ENCODE measurements at regions not wholly inside any gene's neighbourhood (a gene's known extent, or its start where the extent isn't known, plus 50 kb on each side); places are given as distances from the start of the nearest gene placed in this dataset.
"Not testable (repeated sequence)": the region's sequence is repeated elsewhere in the genome, so short reads cannot be mapped to it uniquely, and the experiment has no call there.

DNA sequence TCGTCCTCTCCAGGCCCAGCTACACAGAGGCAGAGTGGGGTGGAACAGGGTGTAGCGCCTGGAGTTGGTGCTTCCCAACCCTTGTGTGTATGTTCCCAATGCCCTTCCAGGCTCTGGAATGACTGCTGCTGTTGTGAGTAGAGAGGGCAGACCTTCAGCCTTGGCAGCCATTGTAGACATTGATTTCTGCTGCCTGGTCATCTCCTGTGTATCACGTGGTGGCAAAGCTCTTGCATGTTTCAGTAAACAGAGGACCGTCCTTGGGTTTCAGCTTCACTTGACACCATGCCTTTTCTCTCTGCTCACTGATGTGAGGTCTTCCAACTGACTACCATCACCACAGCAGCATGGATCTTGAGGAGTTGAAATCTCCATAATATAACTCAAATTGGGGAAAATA lies 397.9 kb downstream of the COG6 start:
- no peak for FAIRE-seq

DNA sequence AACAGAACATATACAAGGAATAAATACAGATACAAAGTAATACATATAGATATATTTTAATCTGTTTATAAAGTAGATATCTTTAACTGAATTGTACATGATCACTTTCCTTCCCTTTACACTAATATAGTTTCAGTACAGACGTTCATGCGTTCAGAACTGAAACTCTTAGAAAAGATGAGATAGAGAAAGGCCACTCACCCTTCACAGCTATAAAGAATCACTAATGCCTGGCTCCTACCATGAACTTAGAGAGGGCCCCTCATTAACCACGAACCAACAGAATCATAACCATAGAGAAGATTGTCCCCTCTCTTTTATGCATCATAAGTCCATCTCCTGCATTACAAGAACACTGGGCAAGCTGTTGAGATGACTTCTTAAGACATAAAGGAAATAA lies 399.0 kb downstream of the COG6 start:
- FAIRE-seq, result not testable (repeated sequence)

DNA sequence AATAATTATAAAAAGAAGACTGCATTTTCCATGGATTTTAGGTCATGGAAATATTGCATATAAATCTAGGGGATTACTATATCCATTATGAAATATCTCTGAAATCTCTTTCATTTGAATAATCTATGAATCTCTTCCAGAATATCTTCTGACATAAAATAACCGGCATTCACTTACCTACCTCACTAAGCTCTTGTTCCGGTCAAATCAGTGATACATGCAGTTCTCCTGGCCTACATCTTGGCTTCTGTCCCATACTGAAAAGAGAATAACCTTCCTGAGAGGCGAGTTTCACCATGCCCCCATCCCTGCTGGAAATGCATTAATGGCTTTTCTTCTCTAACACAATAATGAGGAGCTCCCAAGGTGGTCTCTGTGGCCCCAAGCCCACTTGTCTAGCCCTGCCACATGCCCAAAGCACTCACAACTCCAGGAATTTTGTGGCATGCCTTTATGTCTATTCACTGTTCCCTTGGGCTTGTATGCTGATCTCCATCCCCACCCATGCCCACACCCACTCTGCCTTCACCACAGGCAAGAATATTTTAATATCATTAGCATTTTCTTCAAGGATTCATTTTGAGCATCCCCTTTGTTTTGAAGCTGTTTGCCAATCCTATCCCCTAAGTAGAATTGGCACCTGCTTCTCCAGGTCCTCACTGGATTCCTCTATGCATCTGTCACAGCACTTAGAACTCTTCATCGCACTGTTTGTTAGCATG lies 401.6 kb downstream of the COG6 start:
- FAIRE-seq, result no peak

DNA sequence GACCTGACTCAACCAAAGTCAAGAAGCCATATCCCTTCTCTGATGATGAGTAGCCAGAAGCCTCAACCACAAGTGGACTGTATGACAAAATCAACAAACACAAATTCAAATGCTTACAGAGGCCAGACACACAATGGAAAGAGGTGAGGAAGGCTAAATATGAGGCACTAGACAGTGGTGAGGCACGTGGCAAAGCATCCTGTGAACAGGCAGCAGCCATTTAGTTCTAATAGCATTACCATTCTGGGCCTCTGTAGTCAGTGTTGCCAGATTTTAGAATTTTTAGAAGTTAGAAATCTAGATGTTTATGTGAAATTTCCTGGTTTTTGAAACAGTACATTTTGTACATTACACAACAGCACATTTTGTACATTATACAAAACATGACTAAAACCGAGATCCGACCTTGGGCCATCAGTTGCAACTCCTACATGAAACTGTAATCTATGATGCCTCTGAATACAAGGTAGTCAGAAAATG lies 403.3 kb downstream of the COG6 start:
- FAIRE-seq, result no peak

DNA sequence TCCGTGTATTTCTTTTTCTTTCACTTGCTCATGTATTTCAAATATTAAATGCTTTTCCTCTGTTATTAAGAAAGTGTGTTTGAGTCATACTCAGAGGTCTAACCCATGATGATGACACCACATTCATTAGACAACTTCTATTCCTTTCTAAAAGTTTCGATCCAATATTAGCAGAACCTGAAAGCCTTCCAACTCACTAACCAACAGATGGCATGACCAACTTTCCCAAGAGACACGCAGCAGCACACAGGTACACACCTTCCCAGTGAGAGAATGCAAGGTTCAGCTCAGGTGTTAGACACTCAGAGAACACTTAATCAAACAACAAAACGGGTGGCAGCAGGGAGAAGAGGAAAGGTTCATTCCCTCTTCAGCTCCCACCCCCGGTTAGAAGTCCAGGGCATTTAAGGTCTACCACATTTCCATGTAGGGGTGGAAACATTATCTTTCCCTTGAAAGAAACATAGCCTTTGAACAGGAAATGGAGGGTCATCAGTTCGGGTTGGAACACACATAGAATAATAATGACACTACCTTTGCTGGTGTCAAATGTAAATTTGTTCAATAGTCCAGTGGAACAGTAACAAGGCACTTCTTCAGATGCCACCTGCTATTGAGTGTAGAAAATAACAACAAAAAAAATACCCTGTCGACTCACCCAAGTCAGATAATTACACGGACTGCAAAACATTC lies 404.2 kb downstream of the COG6 start:
- no peak for FAIRE-seq

DNA sequence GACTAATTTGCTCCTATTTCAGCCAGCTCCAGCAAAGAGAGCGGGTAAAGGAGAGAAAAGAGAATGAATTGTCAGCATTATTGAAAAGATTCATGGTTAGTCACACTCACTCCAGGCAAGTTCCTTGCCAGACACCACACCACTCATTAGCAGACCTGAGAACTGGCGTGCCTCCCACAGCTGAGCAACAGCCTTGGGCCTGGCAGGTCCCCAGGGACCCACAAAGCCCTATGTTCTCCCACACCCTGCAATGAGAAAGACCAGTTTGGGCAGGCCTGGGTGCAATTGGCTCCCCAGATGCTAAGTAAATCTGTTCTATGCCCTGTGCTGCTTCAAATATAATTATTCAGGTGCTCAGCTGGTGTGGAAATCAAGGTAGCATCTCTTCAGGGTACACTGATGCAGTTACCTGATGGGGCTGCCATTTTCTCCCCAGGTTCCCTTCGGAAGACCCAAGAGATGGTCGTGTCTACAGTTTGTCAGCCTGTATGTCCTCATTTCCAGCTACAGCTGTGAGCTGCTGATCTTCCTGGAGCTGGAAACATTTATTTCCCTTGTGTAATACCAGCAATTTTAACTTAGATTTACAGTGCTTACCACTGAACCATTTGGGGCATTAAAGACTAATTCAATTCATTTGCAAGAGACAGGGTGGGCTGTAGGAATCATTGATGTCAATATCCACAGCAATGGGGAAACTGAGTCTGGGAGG lies 405.0 kb downstream of the COG6 start:
- FAIRE-seq, result no peak

DNA sequence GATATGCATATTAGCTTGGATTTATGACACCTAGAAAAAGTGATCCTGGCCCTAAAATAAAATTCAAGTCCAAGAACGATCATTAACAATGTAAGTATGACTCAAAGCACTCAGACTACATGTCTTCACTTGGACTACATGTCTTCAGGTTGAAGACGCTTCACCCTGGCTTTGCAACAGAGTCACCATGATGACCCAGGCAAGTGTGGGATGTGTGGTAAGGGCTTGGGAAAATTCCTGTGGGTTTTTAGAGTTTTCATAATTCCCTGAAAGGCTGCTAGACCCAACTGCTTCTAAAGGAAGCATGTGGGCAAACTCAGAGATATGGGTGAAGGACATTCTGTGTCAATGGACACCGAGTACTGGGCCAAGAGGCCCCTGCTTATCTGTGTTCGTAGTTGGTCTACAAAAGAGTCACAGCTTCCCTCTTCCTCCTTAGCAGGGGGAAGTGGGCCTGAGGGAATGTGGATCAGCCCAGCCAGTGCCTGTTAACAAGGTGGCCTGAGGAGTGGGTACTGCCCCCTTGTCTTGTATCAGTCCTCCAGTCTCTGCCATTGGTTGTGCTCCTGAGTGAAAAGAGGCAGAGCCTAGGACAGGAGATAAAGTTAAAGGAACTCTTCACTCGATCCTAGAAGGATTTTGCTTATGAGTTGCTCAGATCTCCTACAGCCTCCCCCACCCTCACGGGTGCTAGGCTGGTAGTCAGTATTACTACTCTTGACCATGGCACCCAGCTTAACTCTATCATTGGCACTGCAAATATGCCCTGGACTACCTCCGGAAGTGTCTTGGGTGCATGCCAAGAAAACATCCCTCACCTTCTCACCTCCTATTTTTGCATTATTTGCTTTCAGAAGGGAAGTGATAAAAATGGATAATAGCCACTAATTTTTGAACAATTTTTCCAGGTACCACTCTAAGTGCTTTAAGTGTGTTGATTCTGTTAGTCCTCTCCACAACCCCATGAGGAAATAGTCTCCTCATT lies 406.3 kb downstream of the COG6 start:
- no peak for FAIRE-seq

DNA sequence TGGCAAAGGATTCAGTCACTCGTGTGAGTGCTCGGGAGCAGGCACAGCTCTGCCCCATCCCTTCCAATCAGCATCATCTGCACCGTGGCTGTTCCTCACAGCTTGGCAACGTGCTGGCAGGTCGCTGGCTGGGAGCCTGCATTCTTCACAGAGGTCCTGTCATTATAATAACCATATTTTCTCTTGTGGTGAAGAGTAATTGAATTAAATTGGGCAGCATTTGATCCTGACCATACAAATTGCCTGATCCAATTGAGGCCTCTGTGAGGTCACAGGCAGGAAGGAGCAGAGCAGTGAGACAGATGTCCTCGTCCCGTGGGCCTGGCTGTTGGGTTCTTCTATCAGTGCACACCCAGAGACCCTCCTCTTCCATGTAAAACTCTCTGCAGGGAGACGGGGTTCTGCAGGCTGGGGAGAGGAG lies 407.8 kb downstream of the COG6 start:
- no peak for FAIRE-seq

DNA sequence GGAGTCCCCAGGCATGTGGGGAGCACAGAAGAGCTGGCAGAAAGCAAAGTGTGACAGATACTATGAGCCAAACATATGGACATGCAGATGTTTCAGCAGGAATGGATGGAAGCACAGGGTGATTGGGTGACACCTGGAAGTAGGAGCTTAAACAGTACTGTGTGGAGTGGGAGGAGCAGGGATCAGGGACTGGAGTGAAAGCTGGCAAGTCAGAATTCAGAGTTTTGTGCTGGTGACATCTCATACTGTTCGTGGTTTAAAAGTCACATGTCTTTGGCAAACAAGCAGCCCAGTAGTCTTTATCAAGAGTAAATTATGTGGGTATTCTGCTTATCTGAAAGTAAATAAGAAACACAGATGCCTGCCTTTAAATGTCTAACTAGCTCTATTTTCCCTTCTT lies 408.2 kb downstream of the COG6 start:
- no peak for FAIRE-seq

DNA sequence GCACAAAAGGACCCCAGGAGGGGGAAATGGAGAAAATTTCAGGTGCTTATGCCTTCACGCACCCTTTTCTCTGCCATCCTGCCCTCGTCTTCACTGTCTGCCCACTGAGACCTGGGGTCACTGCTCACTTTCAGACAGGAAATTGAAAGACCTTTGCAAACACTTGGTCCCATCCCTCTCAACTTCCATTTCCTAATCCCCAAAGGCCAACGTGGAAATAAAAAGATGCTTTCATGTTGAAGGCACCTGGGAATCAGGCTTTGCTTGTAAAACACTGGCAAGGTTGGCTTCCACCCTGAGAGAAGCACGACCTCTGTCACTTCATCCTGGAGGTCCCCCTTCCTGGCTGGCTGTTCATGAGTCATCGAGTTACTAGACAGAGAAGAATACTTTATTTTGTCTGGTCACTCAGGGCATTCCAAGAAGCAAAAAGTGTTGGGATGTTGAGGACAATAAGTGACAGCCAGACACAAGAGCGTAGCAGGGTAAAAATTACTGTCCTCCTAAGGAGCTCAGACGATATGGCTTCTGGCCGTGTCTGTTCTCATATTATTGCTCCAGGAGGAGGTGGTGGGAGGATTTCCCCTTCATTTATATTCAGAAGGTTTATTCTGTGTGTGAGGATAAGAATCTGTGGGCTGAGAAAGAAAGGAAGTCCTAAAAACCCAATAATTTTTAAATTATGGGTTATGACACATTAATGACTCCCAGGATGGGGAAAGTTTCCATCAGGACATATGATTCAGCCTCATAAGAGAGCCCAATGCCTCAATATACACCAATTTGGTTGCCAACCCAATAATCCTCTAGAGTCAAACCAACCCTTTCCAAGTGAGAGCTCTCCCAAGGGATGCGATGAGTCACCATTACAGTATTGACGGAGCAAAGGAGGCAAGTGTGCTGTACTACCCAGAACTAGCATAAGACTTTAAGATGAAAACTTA lies 409.0 kb downstream of the COG6 start:
- no peak for FAIRE-seq

DNA sequence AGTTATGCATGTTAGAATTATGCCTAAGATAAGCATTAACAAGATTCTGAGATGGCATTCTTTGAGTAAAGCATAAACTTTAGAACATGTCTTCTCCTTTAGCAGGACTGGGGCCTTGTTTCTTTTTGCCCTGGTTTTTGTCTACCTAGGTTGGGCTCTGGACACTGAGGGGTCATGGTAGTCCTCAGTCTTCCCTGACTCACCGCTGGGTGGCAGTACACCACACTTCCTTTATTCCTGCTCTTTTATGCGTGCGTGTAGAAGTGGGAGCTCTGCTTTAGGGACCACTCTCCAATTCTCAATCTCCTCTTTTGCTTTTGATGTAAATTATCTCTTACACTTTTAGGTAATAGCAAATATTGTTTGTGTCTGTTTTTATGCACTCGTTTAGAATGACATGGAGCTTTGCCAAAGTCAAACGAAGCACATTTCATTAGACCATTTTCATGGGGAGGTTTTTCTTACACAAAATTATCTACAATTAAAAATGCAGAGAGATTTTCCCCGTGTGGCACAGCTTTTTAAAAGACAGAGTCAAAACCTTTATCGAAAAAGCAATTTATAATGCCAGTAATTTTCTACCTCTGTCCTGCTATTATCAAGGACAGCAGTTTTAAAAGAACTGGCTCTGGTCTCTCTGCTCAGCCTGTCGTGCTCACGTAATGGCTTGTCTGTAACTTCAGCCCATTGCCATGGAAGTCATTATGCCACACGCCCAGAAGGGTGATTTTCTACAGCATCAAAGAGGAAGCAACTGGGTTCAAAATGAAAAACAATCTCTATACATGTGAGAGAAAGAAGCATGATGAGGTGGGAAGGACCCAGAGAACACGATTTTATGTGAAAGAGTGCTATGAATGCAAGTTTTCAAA lies 413.9 kb downstream of the COG6 start:
- no peak for FAIRE-seq

DNA sequence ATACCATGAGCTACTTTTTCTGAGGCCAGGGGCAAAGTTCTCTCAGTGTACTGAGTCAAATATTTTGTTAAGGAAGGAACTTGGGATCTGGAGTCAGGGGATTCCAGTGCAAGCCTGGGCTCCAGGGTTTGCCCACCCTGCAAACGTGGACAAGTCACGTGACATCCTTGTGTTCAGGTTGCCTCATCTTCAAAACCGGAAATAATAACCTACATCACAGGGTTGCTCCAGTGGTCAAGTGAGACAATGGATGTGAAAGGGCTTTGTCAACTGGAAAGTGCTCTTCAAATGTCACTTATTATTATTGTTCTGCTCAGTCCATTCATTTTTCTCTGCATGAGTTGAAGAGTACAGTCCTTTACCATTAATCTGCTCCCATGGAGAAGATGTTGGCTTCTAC lies 414.9 kb downstream of the COG6 start:
- FAIRE-seq, result no peak

DNA sequence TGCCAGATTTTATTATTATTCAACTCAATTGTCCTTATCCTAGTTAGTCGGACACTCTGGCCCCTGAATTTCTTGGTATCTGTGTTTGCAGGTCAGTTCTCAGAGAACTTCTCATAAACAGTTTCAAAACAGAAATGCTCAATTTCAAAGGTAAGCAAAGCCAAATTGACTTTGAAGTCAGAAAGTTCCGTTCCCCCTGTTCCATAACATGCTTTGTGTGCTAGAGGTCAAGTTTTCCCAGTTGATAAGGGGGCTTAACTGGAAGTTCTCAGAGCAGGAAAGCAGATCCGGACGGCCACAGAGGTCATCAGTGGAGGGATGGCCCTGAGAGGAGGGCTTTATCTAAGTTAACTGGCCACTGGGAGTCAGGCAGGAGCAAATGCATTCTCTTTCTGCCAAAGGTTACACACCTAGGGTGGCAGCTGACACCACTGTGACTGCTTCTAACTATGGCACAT lies 417.2 kb downstream of the COG6 start:
- no peak for FAIRE-seq

DNA sequence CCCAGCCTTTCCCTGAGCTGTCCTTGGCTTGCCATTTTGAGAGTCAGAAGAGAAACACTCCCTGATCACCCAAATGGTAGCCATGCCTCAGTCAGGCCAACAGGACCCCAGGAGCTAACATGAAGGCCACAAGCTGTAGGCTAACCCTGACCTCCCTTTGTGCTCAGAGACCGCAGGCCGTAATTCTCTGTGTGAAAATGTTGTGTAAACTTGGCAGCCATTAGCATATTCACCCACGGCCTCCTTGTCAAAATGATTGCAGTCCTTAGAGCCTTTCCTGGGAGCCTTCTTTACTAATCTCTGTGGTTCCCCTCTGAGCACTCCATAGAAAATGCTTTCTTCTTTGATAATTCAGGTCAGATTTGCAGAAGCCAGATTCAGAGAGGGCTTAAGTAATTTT lies 418.9 kb downstream of the COG6 start:
- FAIRE-seq, result no peak

DNA sequence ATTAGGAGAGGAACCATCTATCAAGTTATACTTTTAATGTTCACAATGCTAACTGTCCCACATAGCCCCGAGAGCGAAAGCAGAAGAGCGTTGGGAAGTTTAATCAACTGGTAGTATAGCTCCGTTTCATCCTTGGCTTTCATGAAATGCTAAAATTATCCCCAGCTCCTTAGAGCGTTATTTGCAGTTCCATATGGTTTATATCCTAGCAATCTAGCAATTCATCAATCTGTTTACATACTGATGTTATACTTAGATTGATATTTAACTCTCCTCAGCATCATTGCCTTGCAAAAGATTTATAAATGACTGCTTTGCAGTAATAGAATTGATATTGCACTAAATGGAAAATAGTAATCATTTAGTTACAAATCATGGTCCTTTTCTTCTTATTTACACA lies 419.8 kb downstream of the COG6 start:
- FAIRE-seq, result no peak

DNA sequence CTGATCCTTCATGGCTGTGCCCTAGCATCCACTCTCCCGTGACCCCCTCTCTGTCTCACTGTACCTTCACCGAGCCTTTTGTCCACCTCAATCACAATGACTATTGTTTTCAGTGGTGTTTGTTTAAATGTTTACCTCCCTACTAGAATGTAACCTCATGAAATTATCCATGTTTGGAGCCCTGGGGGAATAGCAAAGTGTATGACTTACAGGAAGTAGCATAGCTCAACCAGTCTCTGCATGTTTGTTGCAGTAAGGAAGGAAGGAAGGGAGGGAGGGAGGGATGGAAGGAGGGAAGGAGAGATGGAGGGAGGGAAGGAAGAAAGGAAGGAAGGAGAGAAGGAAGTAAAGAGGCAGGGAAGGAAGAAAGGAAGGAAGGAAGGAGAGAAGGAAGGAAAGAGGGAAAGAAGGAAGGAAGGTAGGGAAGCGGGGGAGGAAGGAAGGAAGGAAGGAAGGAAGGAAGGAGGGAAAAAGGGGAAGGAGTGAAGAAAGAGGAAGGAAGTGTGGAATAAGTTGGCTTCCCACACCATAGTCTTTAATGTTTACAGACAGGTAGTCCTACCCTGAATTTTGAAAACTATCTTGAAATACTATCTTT lies 421.4 kb downstream of the COG6 start:
- FAIRE-seq, result no peak

DNA sequence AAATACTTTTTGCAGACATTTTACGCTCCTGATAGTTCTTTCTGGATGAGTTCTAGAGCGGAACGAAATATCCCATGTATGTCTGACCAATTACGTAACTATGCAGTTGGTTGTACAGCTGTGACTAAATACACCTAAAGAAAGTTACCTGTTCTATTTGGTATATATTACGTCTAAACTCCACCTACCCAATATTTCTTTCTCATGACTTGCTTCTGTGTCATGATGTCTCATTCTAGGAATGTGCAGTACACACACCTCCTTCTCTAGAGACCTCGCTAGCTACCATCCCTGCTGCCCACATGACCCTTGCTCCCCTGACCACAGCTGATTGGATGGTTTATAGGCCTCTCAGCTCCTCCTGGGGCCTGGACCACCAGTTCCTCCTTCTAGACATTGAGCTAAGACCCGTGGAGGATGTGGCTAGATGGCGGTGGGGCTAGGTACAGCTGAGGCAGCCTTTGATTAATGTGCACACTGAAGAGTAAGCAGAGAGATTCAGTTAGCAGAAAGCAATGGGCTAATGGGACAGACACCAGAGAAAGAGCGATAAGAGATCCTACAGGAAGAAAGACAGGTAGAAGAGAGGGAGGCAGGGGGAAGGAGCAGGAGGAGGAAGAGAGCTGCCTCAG lies 422.1 kb downstream of the COG6 start:
- no peak for FAIRE-seq

DNA sequence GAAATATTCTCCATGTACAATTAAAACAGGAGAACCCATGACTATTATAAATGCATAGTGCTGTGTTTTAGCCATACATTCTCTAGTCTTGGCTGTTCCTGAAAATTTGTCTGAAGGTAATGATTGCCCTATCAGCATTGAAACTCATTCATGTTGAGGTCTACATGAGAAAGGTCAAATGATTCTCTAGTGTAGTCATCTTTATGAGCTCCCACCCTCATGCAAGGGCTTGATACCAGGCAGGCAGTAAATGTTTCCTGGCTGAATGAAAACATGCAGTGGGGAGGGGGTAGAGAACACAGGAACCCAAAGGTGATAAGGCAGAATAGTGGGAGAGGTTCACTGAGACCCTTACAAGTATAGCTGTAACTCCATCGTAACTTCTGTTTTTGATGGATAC lies 424.3 kb downstream of the COG6 start:
- FAIRE-seq, result no peak

DNA sequence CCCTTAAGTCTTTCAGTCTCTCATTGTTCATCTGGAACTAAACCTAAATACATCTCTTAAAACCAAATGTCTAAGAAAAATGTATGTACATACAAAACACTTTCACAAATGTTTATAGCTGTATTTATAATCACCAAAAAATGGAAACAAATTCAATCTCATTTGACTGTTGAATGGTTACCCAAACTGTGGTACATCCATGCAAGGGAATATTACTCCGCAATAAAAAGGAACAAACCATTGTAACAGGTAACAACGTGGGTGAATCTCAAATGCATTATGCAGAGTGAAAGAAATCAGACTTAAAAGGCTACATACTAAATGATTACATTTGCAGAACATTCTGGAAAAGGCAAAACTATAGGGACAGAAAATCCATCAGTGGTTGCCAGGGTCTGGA lies 425.2 kb downstream of the COG6 start:
- no peak for FAIRE-seq
